Sigmoid colon (tissue), 6 donors: ENCODE measurements at regions not wholly inside any gene's neighbourhood (a gene's known extent, or its start where the extent isn't known, plus 50 kb on each side); places are given as distances from the start of the nearest gene placed in this dataset.
"Not testable (repeated sequence)": the region's sequence is repeated elsewhere in the genome, so short reads cannot be mapped to it uniquely, and the experiment has no call there.

Experiments used
- DNase-seq: peaks from one replicate; pipeline ENCODE4 v3.0.0-alpha.2; 2019
- H3K27ac ChIP-seq, 4 donors: fragments of 200-600 bp; sonication (generic); one replicate each; pipeline ENCODE4 v1.5.1; 2016 to 2019; ENCODE audit warnings: mild to moderate bottlenecking in 1 of 4
- H3K27me3 ChIP-seq, 3 donors: fragments of 200-600 bp; sonication (generic); one replicate each; pipeline ENCODE4 v1.5.1; 2019; ENCODE audit warnings: mild to moderate bottlenecking in 1 of 3
- H3K36me3 ChIP-seq, 4 donors: fragments of 200-600 bp; sonication (generic); one replicate each; pipeline ENCODE4 v1.5.1; 2016 to 2019
- H3K4me1 ChIP-seq, 4 donors: fragments of 200-600 bp; sonication (generic); one replicate each; pipeline ENCODE4 v1.5.1; 2017 to 2019
- H3K4me3 ChIP-seq, 4 donors: fragments of 200-600 bp; sonication (generic); one replicate each; pipeline ENCODE4 v1.5.1; 2017 to 2019; ENCODE audit warnings: mild to moderate bottlenecking in 2 of 4, moderate library complexity in 1 of 4
- H3K9me3 ChIP-seq, 4 donors: fragments of 200-600 bp in 3 of 4; sonication (generic) in 3 of 4; one replicate each; pipeline versions ENCODE4 v1.5.1 to v1.6.1; 2013 to 2019
- CTCF ChIP-seq, 4 experiments: fragments of 450-650 bp in 3 of 4; fragments of 200-600 bp in 1 of 4; IDR thresholded peaks; one replicate each; pipeline ENCODE4 v1.5.1; 2016 to 2019; ENCODE audit warnings: antibody characterized with exemption in 4 of 4, mild to moderate bottlenecking in 3 of 4, moderate library complexity in 2 of 4
- EP300 ChIP-seq, 4 donors: sonication (generic); formaldehyde crosslinking; IDR thresholded peaks; one replicate each; pipeline ENCODE4 v1.6.1; 2017; ENCODE audit warnings: antibody characterized with exemption in 4 of 4
- POLR2A ChIP-seq, 2 donors: fragments of 450-650 bp; IDR thresholded peaks; one replicate each; pipeline ENCODE4 v1.6.1; 2016; ENCODE audit warnings: antibody characterized with exemption in 2 of 2, mild to moderate bottlenecking in 2 of 2, moderate library complexity in 2 of 2
- POLR2AphosphoS5 ChIP-seq, 4 donors: sonication (generic); formaldehyde crosslinking; IDR thresholded peaks; one replicate each; pipeline ENCODE4 v1.6.1; 2017; ENCODE audit warnings: antibody characterized with exemption in 4 of 4
- WGBS, 2 donors: extraction: QIAGEN DNeasy Blood & Tissue Kit; methylation state at CpG; one replicate each; pipeline ENCODE4 v1.1.7; 2013; 5-methylcytosine and 5-hydroxymethylcytosine counted together
- intact Hi-C: fragments of 100-400 bp; cut with DNase I; formaldehyde crosslinking; loops from one replicate; pipeline ENCODE4 v1.15.1; 2023
- donor health status: healthy with polysubstance abuse.
- donor health status: healthy.

GRCh38 chr12:4139191-4139590 is 134.4 kb upstream of the CCND2 start:
- TF ChIP-seq CTCF (IDR thresholded peaks at IDR 0.05) = no peak
- TF ChIP-seq EP300 (IDR thresholded peaks at IDR 0.05) = no peak
- no peak for TF ChIP-seq POLR2A (IDR thresholded peaks at IDR 0.05)
- TF ChIP-seq POLR2AphosphoS5 (IDR thresholded peaks at IDR 0.05) = no peak
- intact Hi-C loops = no loop called here
- WGBS, 2 donors = 73 to 79% methylated on average over 3 of the region's 3 CpGs

GRCh38 chr12:4138532-4138931 is 135.0 kb upstream of the CCND2 start:
- intact Hi-C loops, DNase-seq: not testable (repeated sequence)
- 90 to 94% methylated on average over 3 of the region's 3 CpGs for WGBS, 2 donors

More at GRCh38 chr12:4139191-4139590, 134.4 kb upstream of the CCND2 start:
- DNase-seq = no peak
- Histone ChIP-seq H3K4me3 (no peak overlapping the region), H3K27ac (no peak overlapping the region), H3K36me3 (no peaks in the 10 kb centered on the region), H3K27me3 (peaks cover 0 to 3% (median 0%) of the 10 kb centered on the region in 3 donors), H3K4me1 (no peaks in the 10 kb centered on the region), H3K9me3 (no peaks in the 10 kb centered on the region)

GRCh38 chr12:4138051-4138450 is 135.5 kb upstream of the CCND2 start:
- intact Hi-C loops = no loop called here

More at GRCh38 chr12:4138532-4138931, 135.0 kb upstream of the CCND2 start:
- not testable (repeated sequence) for H3K27ac ChIP-seq, H3K36me3 ChIP-seq, H3K9me3 ChIP-seq, H3K4me1 ChIP-seq, H3K4me3 ChIP-seq, H3K27me3 ChIP-seq

GRCh38 chr12:4137441-4137840 is 136.1 kb upstream of the CCND2 start:
- Histone ChIP-seq H3K9me3 (no peaks in the 10 kb centered on the region), H3K4me1 (no peaks in the 10 kb centered on the region), H3K27ac (no peak overlapping the region), H3K27me3 (peaks cover 0 to 2% (median 0%) of the 10 kb centered on the region in 3 donors), H3K4me3 (no peak overlapping the region), H3K36me3 (no peaks in the 10 kb centered on the region)
- WGBS, 2 donors = 84 to 87% methylated on average over 5 of the region's 5 CpGs
- TF ChIP-seq EP300 (IDR thresholded peaks at IDR 0.05) = no peak
- no peak for TF ChIP-seq POLR2AphosphoS5 (IDR thresholded peaks at IDR 0.05)
- no peak for TF ChIP-seq POLR2A (IDR thresholded peaks at IDR 0.05)
- no peak for TF ChIP-seq CTCF (IDR thresholded peaks at IDR 0.05)
- intact Hi-C loops = no loop called here
- no peak for DNase-seq

More at GRCh38 chr12:4138051-4138450, 135.5 kb upstream of the CCND2 start:
- H3K27me3 ChIP-seq = peaks cover 0 to 3% (median 0%) of the 10 kb centered on the region in 3 donors
- WGBS, 2 donors = 78 to 87% methylated on average over 2 of the region's 2 CpGs
- H3K36me3 ChIP-seq = no peaks in the 10 kb centered on the region
- no peak for DNase-seq
- H3K27ac ChIP-seq = no peak overlapping the region
- TF ChIP-seq CTCF (IDR thresholded peaks at IDR 0.05) (no peak), POLR2AphosphoS5 (IDR thresholded peaks at IDR 0.05) (no peak), POLR2A (IDR thresholded peaks at IDR 0.05) (no peak), EP300 (IDR thresholded peaks at IDR 0.05) (no peak)
- no peak overlapping the region for H3K4me3 ChIP-seq
- H3K9me3 ChIP-seq = no peaks in the 10 kb centered on the region
- H3K4me1 ChIP-seq = no peaks in the 10 kb centered on the region

GRCh38 chr12:4137015-4137414 is 136.5 kb upstream of the CCND2 start:
- no peaks in the 10 kb centered on the region for H3K4me1 ChIP-seq
- no peak for DNase-seq
- H3K9me3 ChIP-seq = no peaks in the 10 kb centered on the region
- H3K4me3 ChIP-seq = no peak overlapping the region
- no peaks in the 10 kb centered on the region for H3K36me3 ChIP-seq
- 71 to 79% methylated on average over 5 of the region's 5 CpGs for WGBS, 2 donors
- H3K27ac ChIP-seq = no peak overlapping the region
- no peak for TF ChIP-seq EP300 (IDR thresholded peaks at IDR 0.05)
- no peak for TF ChIP-seq POLR2AphosphoS5 (IDR thresholded peaks at IDR 0.05)
- TF ChIP-seq CTCF (IDR thresholded peaks at IDR 0.05) = no peak
- TF ChIP-seq POLR2A (IDR thresholded peaks at IDR 0.05) = no peak
- no peaks in the 10 kb centered on the region for H3K27me3 ChIP-seq
- intact Hi-C loops = no loop called here
